HG02588 (cell line): ENCODE measurements at regions not wholly inside any gene's neighbourhood (a gene's known extent, or its start where the extent isn't known, plus 50 kb on each side); places are given as distances from the start of the nearest gene placed in this dataset.
"Not testable (repeated sequence)": the region's sequence is repeated elsewhere in the genome, so short reads cannot be mapped to it uniquely, and the experiment has no call there.

Experiments
- ATAC-seq: cut with Tn5 transposase; IDR thresholded peaks from one replicate; pipeline ENCODE4 v1.9.1; 2021; ENCODE audit warnings: mild to moderate bottlenecking, moderate library complexity; ENCODE audit not compliant: unreplicated experiment

- not testable (repeated sequence) for ATAC-seq
Measured at GRCh38 chr11:14573539-14574057, 53.4 kb upstream of the PSMA1 start.

- ATAC-seq = no peak
Measured at GRCh38 chr11:14577292-14577691, 57.1 kb upstream of the PSMA1 start.

GRCh38 chr11:14577835-14578529 lies 57.8 kb upstream of the PSMA1 start:
- peak; percentile 18 for ATAC-seq

- peak; percentile 100 for ATAC-seq
Measured at GRCh38 chr11:14578541-14578956, 58.4 kb upstream of the PSMA1 start.

GRCh38 chr11:14579646-14580045 lies 59.5 kb upstream of the PSMA1 start:
- no peak for ATAC-seq

- no peak for ATAC-seq
Measured at GRCh38 chr11:14582793-14583192, 60.8 kb upstream of the PDE3B start.

GRCh38 chr11:14583252-14584034 lies 60.2 kb upstream of the PDE3B start:
- no peak for ATAC-seq

- ATAC-seq = no peak
Measured at GRCh38 chr11:14584035-14584363, 59.6 kb upstream of the PDE3B start.

GRCh38 chr11:14584595-14584994 lies 59.0 kb upstream of the PDE3B start:
- ATAC-seq = no peak

GRCh38 chr11:14585438-14585837 lies 58.2 kb upstream of the PDE3B start:
- no peak for ATAC-seq

- ATAC-seq = no peak
Measured at GRCh38 chr11:14587258-14587657, 56.3 kb upstream of the PDE3B start.

- no peak for ATAC-seq
Measured at GRCh38 chr11:14588681-14589080, 54.9 kb upstream of the PDE3B start.

- no peak for ATAC-seq
Measured at GRCh38 chr11:14589421-14589820, 54.2 kb upstream of the PDE3B start.

- not testable (repeated sequence) for ATAC-seq
Measured at GRCh38 chr11:14591046-14591445, 52.6 kb upstream of the PDE3B start.

GRCh38 chr11:14593671-14594070 lies 49.9 kb upstream of the PDE3B start:
- ATAC-seq = no peak
